Ishikawa (cell line): ENCODE measurements at regions not wholly inside any gene's neighbourhood (a gene's known extent, or its start where the extent isn't known, plus 50 kb on each side); places are given as distances from the start of the nearest gene placed in this dataset.

ENCODE experiments used
- CEBPB ChIP-seq: IDR thresholded peaks from 2 replicates; pipeline ENCODE4 v1.6.1; 2012
- CREB1 ChIP-seq: IDR thresholded peaks from 2 replicates; pipeline ENCODE4 v1.6.1; 2012; ENCODE audit warnings: low read depth
- EGR1 ChIP-seq: IDR thresholded peaks from 2 replicates; pipeline ENCODE4 v1.6.1; 2012
- EP300 ChIP-seq: IDR thresholded peaks from 2 replicates; pipeline ENCODE4 v1.6.1; 2012; ENCODE audit warnings: borderline replicate concordance
- FOXM1 ChIP-seq: IDR thresholded peaks from 2 replicates; pipeline ENCODE4 v1.6.1; 2012; ENCODE audit warnings: low read depth, borderline replicate concordance
- NFIC ChIP-seq: IDR thresholded peaks from 2 replicates; pipeline ENCODE4 v1.6.1; 2012
- RAD21 ChIP-seq: IDR thresholded peaks from 2 replicates; pipeline ENCODE4 v1.6.1; 2012; ENCODE audit warnings: low read depth
- TAF1 ChIP-seq: IDR thresholded peaks from 2 replicates; pipeline ENCODE4 v1.6.1; 2012; ENCODE audit warnings: low read depth, mild to moderate bottlenecking
- TCF12 ChIP-seq: IDR thresholded peaks from 2 replicates; pipeline ENCODE4 v1.6.1; 2012; ENCODE audit warnings: low read depth
- TEAD4 ChIP-seq: IDR thresholded peaks from 2 replicates; pipeline ENCODE4 v1.6.1; 2012
- YY1 ChIP-seq: IDR thresholded peaks from 2 replicates; pipeline ENCODE4 v1.6.1; 2012; ENCODE audit warnings: low read depth
- ZBTB7A ChIP-seq: IDR thresholded peaks from 2 replicates; pipeline ENCODE4 v1.6.1; 2012; ENCODE audit warnings: low read depth
- TF ChIP-seq, protein P1 (sequence below): IDR thresholded peaks from 2 replicates; pipeline ENCODE4 v1.6.1; 2012; ENCODE audit warnings: low read depth, mild to moderate bottlenecking
- TF ChIP-seq, protein P2 (sequence below): IDR thresholded peaks from 2 replicates; pipeline ENCODE4 v1.6.1; 2012
- TF ChIP-seq, protein P3 (sequence below): IDR thresholded peaks from 2 replicates; pipeline ENCODE4 v1.6.1; 2012

DNA sequence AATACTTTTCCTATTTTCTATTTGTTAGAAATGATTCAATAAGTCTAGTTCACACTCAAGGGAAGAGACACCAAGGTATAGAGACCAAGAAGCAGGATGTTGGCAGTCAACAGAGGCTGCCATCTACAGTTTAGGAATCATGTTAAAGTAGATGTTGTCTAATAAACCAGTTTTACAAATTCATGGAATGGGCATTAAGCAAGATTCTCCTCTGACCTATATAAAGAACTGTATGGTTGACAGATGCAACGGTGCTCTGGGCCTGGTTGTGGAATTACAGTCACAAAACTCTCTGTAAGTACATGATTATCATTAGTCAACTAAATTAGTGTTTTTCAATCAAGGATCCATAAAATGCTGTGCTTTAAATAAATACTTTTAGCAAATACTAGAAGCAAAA, 475.1 kb downstream of the NAV3 start:
- TF ChIP-seq EGR1, result no peak
- TF ChIP-seq TEAD4, result no peak
- TF ChIP-seq CEBPB, result no peak

DNA sequence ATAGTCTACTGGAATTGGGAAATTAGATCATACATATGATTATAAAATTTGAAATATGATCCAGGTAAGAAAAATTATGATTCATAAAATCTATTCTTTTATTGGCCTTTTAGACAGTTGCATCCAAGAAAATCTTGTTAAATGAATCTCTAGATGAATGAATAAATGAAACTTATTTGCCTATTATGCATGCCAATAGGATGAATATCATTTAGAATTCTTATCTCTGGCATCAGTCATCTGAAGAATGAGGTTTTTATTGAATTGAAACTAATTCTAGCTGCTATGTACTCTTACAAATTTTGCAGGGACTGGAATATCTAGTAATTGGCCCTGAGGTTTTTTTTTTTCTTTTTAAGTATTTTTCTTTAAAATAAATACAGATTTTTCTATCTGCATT, 475.5 kb downstream of the NAV3 start:
- no peak for TF ChIP-seq RAD21
- no peak for TF ChIP-seq ZBTB7A
- TF ChIP-seq, protein P1, sequence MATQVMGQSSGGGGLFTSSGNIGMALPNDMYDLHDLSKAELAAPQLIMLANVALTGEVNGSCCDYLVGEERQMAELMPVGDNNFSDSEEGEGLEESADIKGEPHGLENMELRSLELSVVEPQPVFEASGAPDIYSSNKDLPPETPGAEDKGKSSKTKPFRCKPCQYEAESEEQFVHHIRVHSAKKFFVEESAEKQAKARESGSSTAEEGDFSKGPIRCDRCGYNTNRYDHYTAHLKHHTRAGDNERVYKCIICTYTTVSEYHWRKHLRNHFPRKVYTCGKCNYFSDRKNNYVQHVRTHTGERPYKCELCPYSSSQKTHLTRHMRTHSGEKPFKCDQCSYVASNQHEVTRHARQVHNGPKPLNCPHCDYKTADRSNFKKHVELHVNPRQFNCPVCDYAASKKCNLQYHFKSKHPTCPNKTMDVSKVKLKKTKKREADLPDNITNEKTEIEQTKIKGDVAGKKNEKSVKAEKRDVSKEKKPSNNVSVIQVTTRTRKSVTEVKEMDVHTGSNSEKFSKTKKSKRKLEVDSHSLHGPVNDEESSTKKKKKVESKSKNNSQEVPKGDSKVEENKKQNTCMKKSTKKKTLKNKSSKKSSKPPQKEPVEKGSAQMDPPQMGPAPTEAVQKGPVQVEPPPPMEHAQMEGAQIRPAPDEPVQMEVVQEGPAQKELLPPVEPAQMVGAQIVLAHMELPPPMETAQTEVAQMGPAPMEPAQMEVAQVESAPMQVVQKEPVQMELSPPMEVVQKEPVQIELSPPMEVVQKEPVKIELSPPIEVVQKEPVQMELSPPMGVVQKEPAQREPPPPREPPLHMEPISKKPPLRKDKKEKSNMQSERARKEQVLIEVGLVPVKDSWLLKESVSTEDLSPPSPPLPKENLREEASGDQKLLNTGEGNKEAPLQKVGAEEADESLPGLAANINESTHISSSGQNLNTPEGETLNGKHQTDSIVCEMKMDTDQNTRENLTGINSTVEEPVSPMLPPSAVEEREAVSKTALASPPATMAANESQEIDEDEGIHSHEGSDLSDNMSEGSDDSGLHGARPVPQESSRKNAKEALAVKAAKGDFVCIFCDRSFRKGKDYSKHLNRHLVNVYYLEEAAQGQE, result no peak
- no peak for TF ChIP-seq EP300
- TF ChIP-seq CREB1, result no peak
- TF ChIP-seq NFIC, result no peak
- TF ChIP-seq, protein P2, sequence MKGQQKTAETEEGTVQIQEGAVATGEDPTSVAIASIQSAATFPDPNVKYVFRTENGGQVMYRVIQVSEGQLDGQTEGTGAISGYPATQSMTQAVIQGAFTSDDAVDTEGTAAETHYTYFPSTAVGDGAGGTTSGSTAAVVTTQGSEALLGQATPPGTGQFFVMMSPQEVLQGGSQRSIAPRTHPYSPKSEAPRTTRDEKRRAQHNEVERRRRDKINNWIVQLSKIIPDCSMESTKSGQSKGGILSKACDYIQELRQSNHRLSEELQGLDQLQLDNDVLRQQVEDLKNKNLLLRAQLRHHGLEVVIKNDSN, result no peak
- TF ChIP-seq FOXM1, result no peak
- TF ChIP-seq, protein P3, sequence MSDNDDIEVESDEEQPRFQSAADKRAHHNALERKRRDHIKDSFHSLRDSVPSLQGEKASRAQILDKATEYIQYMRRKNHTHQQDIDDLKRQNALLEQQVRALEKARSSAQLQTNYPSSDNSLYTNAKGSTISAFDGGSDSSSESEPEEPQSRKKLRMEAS, result no peak
- no peak for TF ChIP-seq YY1
- no peak for TF ChIP-seq CEBPB
- no peak for TF ChIP-seq EGR1
- no peak for TF ChIP-seq TAF1
- no peak for TF ChIP-seq TCF12
- no peak for TF ChIP-seq TEAD4

DNA sequence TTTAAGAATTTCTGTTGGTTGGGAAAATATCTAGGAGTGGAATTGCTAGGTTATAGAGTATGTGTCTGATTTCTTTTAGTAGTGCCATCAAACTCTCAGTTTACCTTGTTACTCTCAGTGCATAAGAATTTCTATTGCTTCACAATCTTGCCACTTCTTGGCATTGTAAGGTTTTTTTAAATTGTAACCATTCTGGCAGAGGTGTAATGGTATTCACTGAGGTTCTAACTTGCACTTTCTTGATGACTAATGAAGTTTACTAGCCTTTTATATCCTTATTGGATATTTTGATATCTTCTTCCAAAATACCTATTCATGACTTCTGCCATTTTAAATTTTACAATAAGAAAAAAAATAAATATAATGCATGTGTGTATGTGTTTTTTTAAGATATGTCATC, 478.0 kb downstream of the NAV3 start:
- TF ChIP-seq TCF12 (no peak), TEAD4 (no peak), EP300 (no peak)
- TF ChIP-seq, protein P1, result no peak

DNA sequence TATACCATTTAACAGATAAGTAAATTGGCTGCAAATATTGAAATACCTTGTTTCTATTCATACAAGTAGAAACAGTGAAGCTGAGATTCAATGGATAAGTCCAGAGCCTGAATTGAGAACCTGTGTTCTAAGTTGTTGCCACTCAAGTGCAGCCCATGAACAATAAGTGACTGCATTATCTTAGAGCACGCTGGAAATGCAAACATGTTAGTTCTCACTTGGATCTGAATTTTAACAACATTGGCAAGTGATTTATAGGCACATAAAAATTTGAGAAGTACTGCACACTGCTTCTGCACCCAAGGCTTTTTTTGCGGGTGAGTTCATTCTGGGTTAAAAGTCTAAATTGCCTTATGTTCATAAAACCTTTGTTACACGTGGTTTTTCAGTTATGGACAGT, 484.3 kb downstream of the NAV3 start:
- TF ChIP-seq EGR1 (no peak), FOXM1 (no peak), CEBPB (no peak), CREB1 (no peak), TEAD4 (no peak), ZBTB7A (no peak), NFIC (no peak), TCF12 (no peak), YY1 (no peak), EP300 (no peak), TAF1 (no peak), RAD21 (no peak)
- TF ChIP-seq, protein P3, result no peak
- TF ChIP-seq, protein P2, result no peak
- TF ChIP-seq, protein P1, result no peak

DNA sequence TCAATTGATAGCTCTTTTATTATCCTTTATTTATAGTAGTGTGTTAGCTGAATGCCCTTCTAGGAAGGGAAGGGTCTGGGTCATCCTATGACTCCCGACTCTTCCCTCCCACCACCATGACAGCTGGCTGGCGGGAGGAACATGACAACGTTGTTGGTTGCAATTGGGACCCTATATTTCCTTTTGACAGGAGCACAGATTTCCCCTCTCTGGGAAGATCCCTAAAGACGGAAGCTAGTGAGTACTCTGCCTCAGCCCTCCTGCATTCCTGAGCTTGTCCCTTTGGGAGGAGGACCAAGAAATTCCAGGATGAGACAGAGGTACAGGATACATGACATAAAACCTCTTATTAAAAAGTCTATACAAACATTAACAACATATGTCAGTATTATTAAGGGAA, 485.4 kb downstream of the NAV3 start:
- TF ChIP-seq TEAD4, result no peak
- TF ChIP-seq, protein P1, result no peak
- TF ChIP-seq, protein P3, result no peak
- TF ChIP-seq, protein P2, result no peak
- TF ChIP-seq FOXM1, result no peak
- no peak for TF ChIP-seq TAF1
- no peak for TF ChIP-seq EP300
- TF ChIP-seq RAD21, result no peak
- TF ChIP-seq CREB1, result no peak
- TF ChIP-seq CEBPB, result no peak
- no peak for TF ChIP-seq YY1
- TF ChIP-seq EGR1, result no peak
- no peak for TF ChIP-seq TCF12
- TF ChIP-seq ZBTB7A, result no peak
- TF ChIP-seq NFIC, result no peak
